HepG2 (cell line): ENCODE measurements at regions not wholly inside any gene's neighbourhood (a gene's known extent, or its start where the extent isn't known, plus 50 kb on each side); places are given as distances from the start of the nearest gene placed in this dataset.

Experiments used
- GATAD2A ChIP-seq: IDR thresholded peaks from 2 replicates; pipeline ENCODE4 v1.6.1; 2016
- TCF12 ChIP-seq, 2 experiments: fragments of 450-650 bp in 1 of 2; sonication (generic) in 1 of 2; formaldehyde crosslinking in 1 of 2; IDR thresholded peaks; 2 replicates each; pipeline versions ENCODE4 v1.6.1 to v1.8.0; 2017 to 2022; ENCODE audit warnings: antibody characterized with exemption in 1 of 2, mild to moderate bottlenecking in 1 of 2, missing genetic modification reagents in 1 of 2, moderate library complexity in 1 of 2
- ZNF660 ChIP-seq: sonication (generic); formaldehyde crosslinking; IDR thresholded peaks from 2 replicates; pipeline ENCODE4 v1.5.1; 2020; ENCODE audit warnings: mild to moderate bottlenecking, low read depth, missing genetic modification reagents, borderline replicate concordance
- ZSCAN5A ChIP-seq: sonication (generic); formaldehyde crosslinking; IDR thresholded peaks from 2 replicates; pipeline ENCODE4 v1.8.0; 2022; ENCODE audit warnings: mild to moderate bottlenecking, missing genetic modification reagents, borderline replicate concordance
- TF ChIP-seq, protein P1 (sequence below), 2 experiments: sonication (generic) in 1 of 2; formaldehyde crosslinking in 1 of 2; IDR thresholded peaks; 2 replicates each; pipeline versions ENCODE4 v1.4.0 to v1.6.1; 2018 to 2020; ENCODE audit warnings: missing genetic modification reagents in 2 of 2, borderline replicate concordance in 1 of 2, low read depth in 1 of 2, mild to moderate bottlenecking in 1 of 2, missing biosample characterization in 1 of 2

GRCh38 chr6:4017834-4018170 lies 61.1 kb downstream of the FAM217A start:
- TF ChIP-seq, protein P1, sequence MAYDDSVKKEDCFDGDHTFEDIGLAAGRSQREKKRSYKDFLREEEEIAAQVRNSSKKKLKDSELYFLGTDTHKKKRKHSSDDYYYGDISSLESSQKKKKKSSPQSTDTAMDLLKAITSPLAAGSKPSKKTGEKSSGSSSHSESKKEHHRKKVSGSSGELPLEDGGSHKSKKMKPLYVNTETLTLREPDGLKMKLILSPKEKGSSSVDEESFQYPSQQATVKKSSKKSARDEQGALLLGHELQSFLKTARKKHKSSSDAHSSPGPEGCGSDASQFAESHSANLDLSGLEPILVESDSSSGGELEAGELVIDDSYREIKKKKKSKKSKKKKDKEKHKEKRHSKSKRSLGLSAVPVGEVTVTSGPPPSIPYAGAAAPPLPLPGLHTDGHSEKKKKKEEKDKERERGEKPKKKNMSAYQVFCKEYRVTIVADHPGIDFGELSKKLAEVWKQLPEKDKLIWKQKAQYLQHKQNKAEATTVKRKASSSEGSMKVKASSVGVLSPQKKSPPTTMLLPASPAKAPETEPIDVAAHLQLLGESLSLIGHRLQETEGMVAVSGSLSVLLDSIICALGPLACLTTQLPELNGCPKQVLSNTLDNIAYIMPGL (CRISPR knock-in tag; IDR thresholded peaks at IDR 0.05; ENCODE audit: borderline replicate concordance in 1 of 2, low read depth in 1 of 2) = no peak
- TF ChIP-seq ZNF660 (no peak), ZSCAN5A (CRISPR knock-in tag) (no peak), TCF12 (IDR thresholded peaks at IDR 0.05) (no peak), TCF12 (CRISPR knock-in tag; IDR thresholded peaks at IDR 0.05) (no peak), GATAD2A (CRISPR knock-in tag) (no peak)
